Hepatocyte (in vitro differentiated cells): ENCODE measurements at regions not wholly inside any gene's neighbourhood (a gene's known extent, or its start where the extent isn't known, plus 50 kb on each side); places are given as distances from the start of the nearest gene placed in this dataset.
"Not testable (repeated sequence)": the region's sequence is repeated elsewhere in the genome, so short reads cannot be mapped to it uniquely, and the experiment has no call there.

ENCODE experiments used
- EZH2 ChIP-seq: fragments of 200-600 bp; sonication (generic); IDR thresholded peaks from 2 replicates; pipeline ENCODE4 v1.6.1; 2016; ENCODE audit warnings: antibody characterized with exemption, mild to moderate bottlenecking, borderline replicate concordance
- TF ChIP-seq, protein P1 (sequence below): fragments of 200-600 bp; sonication (generic); IDR thresholded peaks from 2 replicates; pipeline ENCODE4 v1.5.1; 2016; ENCODE audit warnings: antibody characterized with exemption, mild to moderate bottlenecking; ENCODE audit not compliant: poor library complexity

- TF ChIP-seq, protein P1, sequence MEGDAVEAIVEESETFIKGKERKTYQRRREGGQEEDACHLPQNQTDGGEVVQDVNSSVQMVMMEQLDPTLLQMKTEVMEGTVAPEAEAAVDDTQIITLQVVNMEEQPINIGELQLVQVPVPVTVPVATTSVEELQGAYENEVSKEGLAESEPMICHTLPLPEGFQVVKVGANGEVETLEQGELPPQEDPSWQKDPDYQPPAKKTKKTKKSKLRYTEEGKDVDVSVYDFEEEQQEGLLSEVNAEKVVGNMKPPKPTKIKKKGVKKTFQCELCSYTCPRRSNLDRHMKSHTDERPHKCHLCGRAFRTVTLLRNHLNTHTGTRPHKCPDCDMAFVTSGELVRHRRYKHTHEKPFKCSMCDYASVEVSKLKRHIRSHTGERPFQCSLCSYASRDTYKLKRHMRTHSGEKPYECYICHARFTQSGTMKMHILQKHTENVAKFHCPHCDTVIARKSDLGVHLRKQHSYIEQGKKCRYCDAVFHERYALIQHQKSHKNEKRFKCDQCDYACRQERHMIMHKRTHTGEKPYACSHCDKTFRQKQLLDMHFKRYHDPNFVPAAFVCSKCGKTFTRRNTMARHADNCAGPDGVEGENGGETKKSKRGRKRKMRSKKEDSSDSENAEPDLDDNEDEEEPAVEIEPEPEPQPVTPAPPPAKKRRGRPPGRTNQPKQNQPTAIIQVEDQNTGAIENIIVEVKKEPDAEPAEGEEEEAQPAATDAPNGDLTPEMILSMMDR, result not testable (repeated sequence)
- not testable (repeated sequence) for TF ChIP-seq EZH2
Observed at GRCh38 chr2:150194816-150195215, 292.7 kb downstream of the RND3 start.
